ENCODE measurements at regions not wholly inside any gene's neighbourhood (a gene's known extent, or its start where the extent isn't known, plus 50 kb on each side); places are given as distances from the start of the nearest gene placed in this dataset.

DNA sequence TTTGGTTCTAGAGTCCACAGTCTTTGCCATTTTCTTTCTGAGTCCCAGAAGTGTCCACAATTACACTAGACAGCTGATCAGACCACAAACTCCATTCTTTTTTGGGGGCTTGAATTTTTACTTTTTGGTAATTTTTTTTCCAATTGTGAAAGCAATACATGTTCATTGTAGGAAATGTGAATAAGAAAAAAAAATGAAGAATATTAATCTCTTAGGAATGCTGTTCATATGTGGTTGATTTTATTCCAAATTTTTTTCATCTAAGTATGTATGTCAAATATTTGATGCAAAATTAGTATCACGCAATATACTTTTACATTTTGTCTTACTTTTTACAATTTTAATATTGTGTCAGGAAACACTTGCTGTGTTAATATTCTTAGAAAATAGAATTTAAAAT, 76.4 kb upstream of the ETS2 start:
- in situ Hi-C loops (cut with HindIII; ENCODE audit: low sequenced_read_pairs) = no loop called here
- no peak for DNase-seq (ENCODE audit: low read depth)
- TF ChIP-seq, protein P1, sequence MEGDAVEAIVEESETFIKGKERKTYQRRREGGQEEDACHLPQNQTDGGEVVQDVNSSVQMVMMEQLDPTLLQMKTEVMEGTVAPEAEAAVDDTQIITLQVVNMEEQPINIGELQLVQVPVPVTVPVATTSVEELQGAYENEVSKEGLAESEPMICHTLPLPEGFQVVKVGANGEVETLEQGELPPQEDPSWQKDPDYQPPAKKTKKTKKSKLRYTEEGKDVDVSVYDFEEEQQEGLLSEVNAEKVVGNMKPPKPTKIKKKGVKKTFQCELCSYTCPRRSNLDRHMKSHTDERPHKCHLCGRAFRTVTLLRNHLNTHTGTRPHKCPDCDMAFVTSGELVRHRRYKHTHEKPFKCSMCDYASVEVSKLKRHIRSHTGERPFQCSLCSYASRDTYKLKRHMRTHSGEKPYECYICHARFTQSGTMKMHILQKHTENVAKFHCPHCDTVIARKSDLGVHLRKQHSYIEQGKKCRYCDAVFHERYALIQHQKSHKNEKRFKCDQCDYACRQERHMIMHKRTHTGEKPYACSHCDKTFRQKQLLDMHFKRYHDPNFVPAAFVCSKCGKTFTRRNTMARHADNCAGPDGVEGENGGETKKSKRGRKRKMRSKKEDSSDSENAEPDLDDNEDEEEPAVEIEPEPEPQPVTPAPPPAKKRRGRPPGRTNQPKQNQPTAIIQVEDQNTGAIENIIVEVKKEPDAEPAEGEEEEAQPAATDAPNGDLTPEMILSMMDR (IDR thresholded peaks at IDR 0.05; ENCODE audit: low read depth, low read length, missing control alignments) = no peak
- no peak overlapping the region for H3K4me3 ChIP-seq (ENCODE audit: low read depth, low read length)

DNA sequence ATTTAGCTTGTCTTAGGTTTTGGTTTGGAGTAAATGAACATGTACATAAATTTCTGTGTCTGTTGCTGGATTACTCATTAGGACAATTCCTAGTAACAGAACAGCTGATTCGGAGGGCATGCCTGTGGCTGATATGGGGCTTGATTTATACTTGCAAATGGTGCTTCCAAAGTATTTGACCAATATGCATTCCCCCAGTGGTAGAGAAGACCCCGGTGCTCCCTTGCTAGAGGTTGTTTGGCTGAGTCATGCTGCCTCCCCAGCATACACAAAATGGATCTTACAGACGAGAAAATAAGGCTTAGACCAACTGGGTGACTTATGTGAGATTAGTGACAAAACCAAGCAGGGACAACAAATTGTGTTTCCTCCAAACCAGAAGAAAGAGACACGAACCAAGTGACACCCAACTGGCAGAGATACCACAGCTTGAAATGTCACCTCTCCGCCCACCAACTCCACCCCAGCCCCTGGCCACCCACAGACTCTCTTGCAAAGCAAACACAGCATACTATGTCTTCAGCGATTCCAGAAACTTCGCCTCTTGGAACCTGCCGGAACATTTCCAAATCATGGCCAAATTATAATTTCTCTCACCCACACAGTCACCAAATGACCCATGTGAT, 75.9 kb upstream of the ETS2 start:
- H3K4me3 ChIP-seq (ENCODE audit: low read depth, low read length) = no peak overlapping the region
- TF ChIP-seq, protein P1 (IDR thresholded peaks at IDR 0.05; ENCODE audit: low read depth, low read length, missing control alignments) = no peak
- in situ Hi-C loops (cut with HindIII; ENCODE audit: low sequenced_read_pairs) = no loop called here
- no peak for DNase-seq (ENCODE audit: low read depth)

DNA sequence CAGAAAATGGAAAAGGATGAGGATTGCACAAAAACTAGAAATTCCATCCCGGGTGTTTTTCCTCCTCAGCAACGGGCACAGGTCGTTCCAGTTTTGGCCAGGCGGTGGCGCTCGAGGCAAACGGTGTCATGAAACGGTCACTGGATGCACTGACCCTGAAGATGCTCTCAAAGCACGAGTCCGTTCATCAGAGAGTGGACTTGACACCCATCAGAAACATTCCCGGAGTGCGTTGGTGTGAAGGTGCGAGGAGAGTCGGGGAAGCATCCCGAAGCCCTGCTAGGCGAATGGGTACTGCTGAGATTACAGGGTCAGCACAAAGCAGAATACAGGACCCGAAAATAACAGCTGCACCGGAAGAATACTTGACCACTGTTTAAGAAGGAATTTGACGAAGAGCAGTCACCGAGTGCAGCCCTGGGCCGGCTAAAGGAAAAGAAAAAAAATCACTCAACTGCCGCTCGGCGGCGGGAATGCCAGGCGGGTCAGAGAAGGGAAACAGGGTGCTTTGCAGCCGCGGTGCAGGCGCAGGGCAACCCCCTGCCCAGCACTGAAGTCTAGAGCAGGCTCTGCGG, 71.7 kb upstream of the ETS2 start:
- TF ChIP-seq, protein P1 (IDR thresholded peaks at IDR 0.05; ENCODE audit: low read depth, low read length, missing control alignments) = peak; percentile 94
- DNase-seq (ENCODE audit: low read depth) = peak; percentile 43
- H3K4me3 ChIP-seq (ENCODE audit: low read depth, low read length) = peak overlapping the region; percentile 24
- in situ Hi-C loops (cut with HindIII; ENCODE audit: low sequenced_read_pairs) = no loop called here

DNA sequence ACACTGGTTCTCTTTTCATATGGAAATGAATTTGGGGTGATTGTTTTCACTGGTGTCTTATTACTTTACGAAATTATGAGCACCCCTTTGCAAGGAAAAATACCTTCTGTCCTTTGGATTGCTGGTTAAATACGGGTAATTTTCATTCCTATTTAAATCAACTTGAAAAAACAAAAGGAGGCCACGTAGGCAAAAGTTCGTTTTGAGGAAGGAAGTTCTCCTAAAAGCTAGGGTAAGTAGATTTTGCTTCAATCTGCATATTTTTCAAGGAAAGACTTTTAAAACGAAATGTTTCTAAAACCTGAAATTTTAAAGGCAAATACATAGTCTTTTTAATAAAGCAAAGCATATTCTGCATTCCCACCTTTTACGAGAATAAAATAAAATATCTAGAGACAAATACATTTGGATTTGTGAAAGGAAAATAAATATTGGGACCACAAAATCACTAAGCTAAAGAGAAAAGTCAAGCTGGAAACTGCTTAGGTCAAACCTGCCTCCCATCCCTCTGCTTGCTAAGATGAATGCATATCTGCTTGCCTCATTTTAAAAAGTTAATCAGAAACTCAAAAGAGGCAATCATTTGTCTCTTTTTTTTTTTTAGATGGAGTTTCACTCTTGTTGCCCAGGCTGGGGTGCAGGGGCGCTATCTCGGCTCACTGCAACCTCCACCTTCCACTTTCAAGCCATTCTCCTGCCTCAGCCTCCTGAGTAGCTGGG, 70.9 kb upstream of the ETS2 start:
- no peak overlapping the region for H3K4me3 ChIP-seq (ENCODE audit: low read depth, low read length)
- TF ChIP-seq, protein P1 (IDR thresholded peaks at IDR 0.05; ENCODE audit: low read depth, low read length, missing control alignments) = no peak
- in situ Hi-C loops (cut with HindIII; ENCODE audit: low sequenced_read_pairs) = no loop called here
- no peak for DNase-seq (ENCODE audit: low read depth)

DNA sequence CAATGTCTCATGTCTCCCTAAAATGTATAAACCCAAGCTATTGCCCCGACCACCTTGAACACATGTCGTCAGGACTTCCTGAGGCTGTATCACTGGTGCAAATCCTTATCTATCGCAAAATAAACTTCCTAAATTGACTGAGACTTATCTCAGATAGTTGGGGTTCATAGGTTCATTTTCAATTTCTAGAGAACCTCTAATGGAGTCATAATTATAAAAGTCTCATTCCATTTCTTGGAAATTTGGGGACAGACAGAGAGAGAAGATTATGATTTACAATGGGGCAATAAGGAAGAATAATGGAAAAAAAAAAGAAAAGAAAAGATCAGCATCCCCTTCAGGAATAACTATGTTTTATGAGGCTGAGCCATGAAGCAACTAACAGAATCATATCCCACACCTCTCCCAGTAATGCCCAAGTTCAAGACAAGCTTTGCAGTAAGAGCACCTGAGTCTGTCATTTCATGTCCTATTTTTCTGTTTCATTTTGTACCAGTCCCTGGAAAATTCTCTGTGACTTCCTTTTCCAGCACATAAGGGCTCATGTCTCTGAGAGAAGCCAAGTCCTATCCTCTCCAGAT, 70.0 kb upstream of the ETS2 start:
- in situ Hi-C loops (cut with HindIII; ENCODE audit: low sequenced_read_pairs) = no loop called here
- TF ChIP-seq, protein P1 (IDR thresholded peaks at IDR 0.05; ENCODE audit: low read depth, low read length, missing control alignments) = no peak

DNA sequence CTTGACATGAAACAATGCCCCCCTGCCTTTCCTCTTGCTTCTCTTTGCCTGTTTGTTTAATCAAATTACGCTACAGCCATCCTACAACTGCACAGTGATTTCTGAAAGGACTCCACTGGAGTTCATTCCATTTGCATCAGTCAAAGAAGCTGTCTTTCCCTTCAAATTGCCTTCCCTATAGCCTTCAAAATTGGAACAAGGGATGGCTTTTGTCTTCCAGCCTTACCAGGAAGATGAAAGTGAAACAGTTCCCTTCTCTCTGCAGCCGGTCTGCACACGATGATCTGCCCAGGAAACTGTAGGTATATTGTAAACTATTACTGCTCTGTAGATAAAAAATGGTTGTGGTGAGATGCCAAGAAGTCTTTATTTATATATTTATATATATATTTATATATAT, 65.6 kb upstream of the ETS2 start:
- no peak for DNase-seq (ENCODE audit: low read depth)
- TF ChIP-seq, protein P1 (IDR thresholded peaks at IDR 0.05; ENCODE audit: low read depth, low read length, missing control alignments) = no peak
- in situ Hi-C loops (cut with HindIII; ENCODE audit: low sequenced_read_pairs) = no loop called here
- no peak overlapping the region for H3K4me3 ChIP-seq (ENCODE audit: low read depth, low read length)

More for the DNA sequence above, 70.0 kb upstream of the ETS2 start:
- H3K4me3 ChIP-seq (ENCODE audit: low read depth, low read length) = no peak overlapping the region
- DNase-seq (ENCODE audit: low read depth) = no peak

Data from astrocyte of the cerebellum (primary cell).